H9 (cell line): ENCODE measurements at regions not wholly inside any gene's neighbourhood (a gene's known extent, or its start where the extent isn't known, plus 50 kb on each side); places are given as distances from the start of the nearest gene placed in this dataset.

Experiments
- DNase-seq: peaks from one replicate; pipeline ENCODE4 v3.0.0-alpha.2; 2017
- H2AFZ ChIP-seq: one replicate; pipeline ENCODE4 v1.6.1; 2013; ENCODE audit warnings: mild to moderate bottlenecking, low read length, control low read depth, moderate library complexity
- H2AK5ac ChIP-seq: 2 replicates; pipeline ENCODE4 v1.6.1; 2013; ENCODE audit warnings: low read length, control low read depth, mixed read lengths; ENCODE audit not compliant: insufficient read length
- H2BK120ac ChIP-seq: one replicate; pipeline ENCODE4 v1.6.1; 2013; ENCODE audit warnings: low read depth, mild to moderate bottlenecking, low read length, control low read depth, inconsistent platforms; ENCODE audit not compliant: poor library complexity, severe bottlenecking
- H2BK12ac ChIP-seq: 2 replicates; pipeline ENCODE4 v1.6.1; 2013; ENCODE audit warnings: low read length, control low read depth, mixed read lengths, low read depth; ENCODE audit not compliant: insufficient read length
- H2BK15ac ChIP-seq: 2 replicates; pipeline ENCODE4 v1.6.1; 2013; ENCODE audit warnings: low read depth, low read length, control low read depth
- H2BK20ac ChIP-seq: one replicate; pipeline ENCODE4 v1.6.1; 2013; ENCODE audit warnings: low read depth, mild to moderate bottlenecking, low read length, control low read depth, inconsistent platforms; ENCODE audit not compliant: poor library complexity, severe bottlenecking
- H2BK5ac ChIP-seq: 2 replicates; pipeline ENCODE4 v1.6.1; 2013; ENCODE audit warnings: low read length, control low read depth, mixed read lengths; ENCODE audit not compliant: insufficient read length
- H3K14ac ChIP-seq: 2 replicates; pipeline ENCODE4 v1.6.1; 2013; ENCODE audit warnings: low read length, control low read depth; ENCODE audit not compliant: insufficient read depth
- H3K18ac ChIP-seq: 2 replicates; pipeline ENCODE4 v1.6.1; 2013; ENCODE audit warnings: low read depth, mild to moderate bottlenecking, mixed read lengths, low read length, control low read depth; ENCODE audit not compliant: insufficient read length
- H3K23ac ChIP-seq: 2 replicates; pipeline ENCODE4 v1.6.1; 2013; ENCODE audit warnings: low read length, control low read depth, mixed read lengths, low read depth; ENCODE audit not compliant: insufficient read length
- H3K23me2 ChIP-seq: 2 replicates; pipeline ENCODE4 v1.6.1; 2013; ENCODE audit warnings: low read depth, mild to moderate bottlenecking, mixed read lengths, low read length, control low read depth; ENCODE audit not compliant: insufficient read length, poor library complexity, severe bottlenecking
- H3K27ac ChIP-seq: 2 replicates; pipeline ENCODE4 v1.5.1; 2013; ENCODE audit warnings: low read length, control low read depth, mixed read lengths, low read depth; ENCODE audit not compliant: insufficient read length
- H3K27me3 ChIP-seq: 2 replicates; pipeline ENCODE4 v1.6.1; 2013; ENCODE audit warnings: low read length, control low read depth, inconsistent platforms; ENCODE audit not compliant: insufficient read depth
- H3K4ac ChIP-seq: 2 replicates; pipeline ENCODE4 v1.6.1; 2013; ENCODE audit warnings: low read depth, mild to moderate bottlenecking, control low read depth, inconsistent platforms, low read length, moderate library complexity
- H3K4me1 ChIP-seq: 2 replicates; pipeline ENCODE4 v1.6.1; 2013; ENCODE audit warnings: low read length, control low read depth, inconsistent platforms; ENCODE audit not compliant: insufficient read depth
- H3K4me2 ChIP-seq: 2 replicates; pipeline ENCODE4 v1.6.1; 2013; ENCODE audit warnings: low read length, control low read depth, mixed read lengths; ENCODE audit not compliant: insufficient read length, insufficient read depth
- H3K56ac ChIP-seq: 2 replicates; pipeline ENCODE4 v1.6.1; 2013; ENCODE audit warnings: low read depth, mild to moderate bottlenecking, mixed read lengths, low read length, control low read depth; ENCODE audit not compliant: insufficient read length
- H3K79me1 ChIP-seq: 2 replicates; pipeline ENCODE4 v1.6.1; 2013; ENCODE audit warnings: low read depth, mild to moderate bottlenecking, moderate library complexity, low read length, control low read depth, inconsistent platforms; ENCODE audit not compliant: insufficient read depth, poor library complexity, severe bottlenecking
- H3K79me2 ChIP-seq: 2 replicates; pipeline ENCODE4 v1.6.1; 2013; ENCODE audit warnings: low read length, control low read depth, inconsistent platforms; ENCODE audit not compliant: insufficient read depth
- H3K9ac ChIP-seq: 2 replicates; pipeline ENCODE4 v1.6.1; 2013; ENCODE audit warnings: low read length, control low read depth, mixed read lengths; ENCODE audit not compliant: insufficient read length; ENCODE audit errors: extremely low read depth
- H3K9me3 ChIP-seq: one replicate; pipeline ENCODE4 v1.6.1; 2013; ENCODE audit warnings: low read depth, low read length, inconsistent platforms; ENCODE audit not compliant: control insufficient read depth
- H3T11ph ChIP-seq: one replicate; pipeline ENCODE4 v1.6.1; 2013; ENCODE audit warnings: mild to moderate bottlenecking, low read length, control low read depth, inconsistent platforms
- H4K20me1 ChIP-seq: one replicate; pipeline ENCODE4 v1.6.1; 2013; ENCODE audit not compliant: control insufficient read depth, insufficient read length, insufficient read depth
- H4K5ac ChIP-seq: 2 replicates; pipeline ENCODE4 v1.6.1; 2013; ENCODE audit warnings: low read depth, mild to moderate bottlenecking, mixed read lengths, low read length, control low read depth; ENCODE audit not compliant: insufficient read length
- H4K8ac ChIP-seq: replicated peaks from 2 replicates; pipeline ENCODE4 v1.6.1; 2013; ENCODE audit warnings: low read length, control low read depth, mixed read lengths, low read depth; ENCODE audit not compliant: insufficient read length
- H4K91ac ChIP-seq: 2 replicates; pipeline ENCODE4 v1.6.1; 2013; ENCODE audit warnings: low read depth, mild to moderate bottlenecking, moderate library complexity, mixed read lengths, low read length, control low read depth; ENCODE audit not compliant: insufficient read length
- H3K27ac Mint-ChIP-seq, 3 experiments: 2 replicates in 2 of 3; 3 replicates in 1 of 3; pipeline ENCODE4 v1.8.0; 2020 to 2021; ENCODE audit warnings: mixed read lengths in 3 of 3, mild to moderate bottlenecking in 1 of 3, moderate library complexity in 1 of 3
- H3K27me3 Mint-ChIP-seq: 2 replicates; pipeline ENCODE4 v1.8.0; 2021; ENCODE audit warnings: low read depth, mild to moderate bottlenecking, moderate library complexity, mixed read lengths
- H3K36me3 Mint-ChIP-seq, 3 experiments: 2 replicates in 2 of 3; 3 replicates in 1 of 3; pipeline ENCODE4 v1.8.0; 2020 to 2021; ENCODE audit warnings: low read depth in 3 of 3, mixed read lengths in 3 of 3; ENCODE audit not compliant: insufficient read depth in 1 of 3
- H3K4me1 Mint-ChIP-seq, 2 experiments: 2 replicates each; pipeline ENCODE4 v1.8.0; 2020; ENCODE audit warnings: mixed read lengths in 2 of 2
- H3K4me3 Mint-ChIP-seq, 2 experiments: 2 replicates in 1 of 2; 3 replicates in 1 of 2; pipeline ENCODE4 v1.8.0; 2020 to 2021; ENCODE audit warnings: mild to moderate bottlenecking in 2 of 2, mixed read lengths in 2 of 2, moderate library complexity in 1 of 2
- H3K9me3 Mint-ChIP-seq, 2 experiments: 2 replicates in 1 of 2; 3 replicates in 1 of 2; pipeline ENCODE4 v1.8.0; 2020; ENCODE audit warnings: mild to moderate bottlenecking in 2 of 2, mixed read lengths in 2 of 2, moderate library complexity in 1 of 2
- TF ChIP-seq, protein P1 (sequence below): fragments of 200-600 bp; sonication (generic); conservative IDR thresholded peaks from 3 replicates; pipeline ENCODE4 v1.8.0; 2021; ENCODE audit warnings: antibody characterized with exemption, mild to moderate bottlenecking

DNA sequence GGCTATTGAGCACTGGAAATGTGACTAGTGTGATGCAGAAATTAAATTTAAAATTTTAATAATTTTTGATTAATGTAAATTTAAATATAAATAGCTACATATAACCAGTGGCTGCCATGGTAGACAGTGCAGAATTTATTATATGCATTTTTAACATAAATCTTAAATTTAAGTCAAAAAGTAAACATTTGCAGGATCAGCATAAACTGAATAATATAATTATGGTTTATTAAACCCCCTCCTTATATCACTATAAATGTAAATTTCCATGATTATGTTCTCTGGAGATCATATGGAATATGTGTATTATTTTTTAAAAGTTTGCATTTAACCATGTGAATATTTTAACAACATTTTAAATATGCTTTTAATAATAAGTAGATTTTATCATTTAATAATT lies 155.8 kb downstream of the TEX13C start:
- Histone ChIP-seq H3K27ac (no peak overlapping the region), H3K4ac (no peak overlapping the region), H2BK120ac (no peak overlapping the region), H2AK5ac (no peak overlapping the region), H3K9ac (no peak overlapping the region), H2BK20ac (no peak overlapping the region), H3K23me2 (no peaks in the 10 kb centered on the region), H2BK15ac (no peak overlapping the region), H2BK5ac (no peak overlapping the region), H4K20me1 (no peaks in the 10 kb centered on the region), H4K91ac (no peak overlapping the region), H3K27me3 (no peaks in the 10 kb centered on the region), H3K23ac (no peak overlapping the region), H3K14ac (no peak overlapping the region), H2AFZ (no peak overlapping the region), H3K18ac (no peak overlapping the region), H3K4me2 (no peak overlapping the region), H3K79me1 (no peaks in the 10 kb centered on the region), H3K56ac (no peak overlapping the region), H3K4me1 (no peaks in the 10 kb centered on the region), H3K79me2 (no peaks in the 10 kb centered on the region), H3K9me3 (no peaks in the 10 kb centered on the region), H3T11ph (no peak overlapping the region), H4K5ac (no peak overlapping the region), H4K8ac (no peak overlapping the region), H2BK12ac (no peak overlapping the region)
- no peak for DNase-seq
- Mint-ChIP-seq H3K27me3 (no peaks in the 10 kb centered on the region), H3K4me1 (no peaks in the 10 kb centered on the region), H3K4me3 (no peak overlapping the region), H3K36me3 (no peaks in the 10 kb centered on the region), H3K9me3 (no peaks in the 10 kb centered on the region; a peak in 1 of 5 replicates), H3K27ac (no peak overlapping the region)
- TF ChIP-seq, protein P1, sequence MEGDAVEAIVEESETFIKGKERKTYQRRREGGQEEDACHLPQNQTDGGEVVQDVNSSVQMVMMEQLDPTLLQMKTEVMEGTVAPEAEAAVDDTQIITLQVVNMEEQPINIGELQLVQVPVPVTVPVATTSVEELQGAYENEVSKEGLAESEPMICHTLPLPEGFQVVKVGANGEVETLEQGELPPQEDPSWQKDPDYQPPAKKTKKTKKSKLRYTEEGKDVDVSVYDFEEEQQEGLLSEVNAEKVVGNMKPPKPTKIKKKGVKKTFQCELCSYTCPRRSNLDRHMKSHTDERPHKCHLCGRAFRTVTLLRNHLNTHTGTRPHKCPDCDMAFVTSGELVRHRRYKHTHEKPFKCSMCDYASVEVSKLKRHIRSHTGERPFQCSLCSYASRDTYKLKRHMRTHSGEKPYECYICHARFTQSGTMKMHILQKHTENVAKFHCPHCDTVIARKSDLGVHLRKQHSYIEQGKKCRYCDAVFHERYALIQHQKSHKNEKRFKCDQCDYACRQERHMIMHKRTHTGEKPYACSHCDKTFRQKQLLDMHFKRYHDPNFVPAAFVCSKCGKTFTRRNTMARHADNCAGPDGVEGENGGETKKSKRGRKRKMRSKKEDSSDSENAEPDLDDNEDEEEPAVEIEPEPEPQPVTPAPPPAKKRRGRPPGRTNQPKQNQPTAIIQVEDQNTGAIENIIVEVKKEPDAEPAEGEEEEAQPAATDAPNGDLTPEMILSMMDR: no peak
